CD4-positive, alpha-beta T cell treated with Interleukin-2 at 100 ng/mL for 4 hours (primary cell): ENCODE measurements at regions not wholly inside any gene's neighbourhood (a gene's known extent, or its start where the extent isn't known, plus 50 kb on each side); places are given as distances from the start of the nearest gene placed in this dataset.
"Not testable (repeated sequence)": the region's sequence is repeated elsewhere in the genome, so short reads cannot be mapped to it uniquely, and the experiment has no call there.

Source experiments
- DNase-seq: peaks from one replicate; pipeline ENCODE4 v3.0.0-alpha.2; 2020; ENCODE audit warnings: low spot score

DNA sequence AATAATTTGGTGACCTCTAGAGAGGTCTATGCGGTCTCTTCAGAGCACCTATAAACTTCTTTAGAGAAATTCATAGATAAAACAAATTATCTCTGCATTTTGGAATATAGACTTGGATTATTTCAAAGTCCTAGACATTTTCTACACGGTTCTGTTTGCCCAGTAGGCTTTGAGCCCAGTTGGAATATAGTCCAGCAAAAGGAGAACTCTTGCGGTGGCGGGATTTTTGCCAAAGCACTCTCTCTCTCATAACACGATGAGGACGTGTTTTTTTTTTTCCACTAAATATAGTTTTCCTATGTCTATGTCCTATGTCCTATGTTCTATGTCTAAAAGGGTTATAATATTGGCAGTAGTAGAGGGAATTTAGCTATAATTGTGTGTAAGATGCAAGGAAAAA, 164.9 kb upstream of the AGR3 start:
- no peak for DNase-seq

DNA sequence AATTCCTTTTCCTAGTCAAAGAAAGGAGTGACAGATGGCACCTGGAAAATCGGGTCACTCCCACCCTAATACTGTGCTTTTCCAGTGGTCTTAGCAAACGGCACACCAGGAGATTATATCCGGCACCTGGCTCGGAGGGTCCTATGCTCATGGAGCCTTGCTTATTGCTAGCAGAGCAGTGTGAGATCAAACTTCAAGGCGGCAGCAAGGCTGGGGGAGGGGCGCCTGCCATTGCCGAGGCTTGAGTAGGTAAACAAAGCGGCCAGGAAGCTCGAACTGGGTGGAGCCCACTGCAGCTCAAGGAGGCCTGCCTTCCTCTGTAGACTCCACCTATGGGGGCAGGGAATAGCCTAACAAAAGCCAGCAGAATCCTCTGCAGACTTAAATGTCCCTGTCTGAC, 171.4 kb upstream of the AGR3 start:
- DNase-seq = not testable (repeated sequence)

DNA sequence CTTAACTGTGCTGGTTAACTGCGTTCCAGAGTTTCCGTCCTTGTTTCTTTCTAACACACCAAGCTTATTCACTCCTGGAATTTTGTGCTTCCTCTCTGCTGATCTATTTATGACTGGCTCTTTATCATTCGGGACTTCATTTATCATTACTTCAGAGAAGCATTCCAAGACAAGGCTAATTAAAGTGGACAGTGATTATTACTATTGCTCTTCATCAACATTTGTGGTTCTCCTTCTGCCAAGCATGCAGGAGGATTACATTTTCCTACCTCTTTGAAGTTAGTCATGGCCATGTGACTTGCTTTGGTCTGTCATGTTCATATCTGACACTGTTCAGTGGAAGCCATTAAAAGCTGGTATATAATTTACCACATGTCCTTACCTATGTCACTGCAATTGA, 172.4 kb upstream of the AGR3 start:
- no peak for DNase-seq

DNA sequence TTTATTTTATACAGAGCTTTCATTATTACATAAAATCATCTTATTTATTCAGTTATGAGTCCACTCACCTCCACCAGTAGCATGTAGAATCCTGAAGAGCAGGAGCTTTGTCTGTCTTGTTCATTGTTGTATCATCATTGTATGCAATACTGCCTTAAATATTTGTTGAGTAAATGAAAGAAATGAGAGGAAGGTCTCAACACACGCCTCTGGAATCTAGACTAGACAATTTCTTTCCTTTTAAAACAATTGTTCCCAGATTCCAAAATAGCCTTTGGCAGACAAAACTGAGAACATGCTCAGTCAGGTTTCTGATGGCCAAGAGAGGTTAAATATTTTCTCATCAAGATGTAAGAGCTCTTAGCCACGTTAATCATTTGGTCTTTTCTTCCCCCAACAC, 173.1 kb upstream of the AGR3 start:
- no peak for DNase-seq

DNA sequence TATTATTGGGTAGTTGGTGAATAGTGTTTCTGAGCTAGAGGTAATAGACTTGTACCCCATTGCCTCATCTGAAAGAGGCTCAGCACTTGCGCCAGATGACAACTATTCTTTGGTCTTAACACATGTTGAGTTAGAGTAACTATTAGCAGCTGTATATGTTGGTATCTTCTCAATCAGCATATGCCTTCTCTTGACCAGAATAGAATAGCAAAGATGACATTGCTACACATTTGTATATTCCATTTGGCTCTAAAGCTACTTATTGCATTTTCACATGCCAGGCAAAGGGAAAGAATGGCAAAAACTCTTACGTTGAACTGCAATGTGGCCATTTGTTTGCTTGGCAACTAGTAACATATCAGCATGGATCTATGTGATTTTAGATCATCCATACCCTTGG, 173.8 kb upstream of the AGR3 start:
- no peak for DNase-seq

DNA sequence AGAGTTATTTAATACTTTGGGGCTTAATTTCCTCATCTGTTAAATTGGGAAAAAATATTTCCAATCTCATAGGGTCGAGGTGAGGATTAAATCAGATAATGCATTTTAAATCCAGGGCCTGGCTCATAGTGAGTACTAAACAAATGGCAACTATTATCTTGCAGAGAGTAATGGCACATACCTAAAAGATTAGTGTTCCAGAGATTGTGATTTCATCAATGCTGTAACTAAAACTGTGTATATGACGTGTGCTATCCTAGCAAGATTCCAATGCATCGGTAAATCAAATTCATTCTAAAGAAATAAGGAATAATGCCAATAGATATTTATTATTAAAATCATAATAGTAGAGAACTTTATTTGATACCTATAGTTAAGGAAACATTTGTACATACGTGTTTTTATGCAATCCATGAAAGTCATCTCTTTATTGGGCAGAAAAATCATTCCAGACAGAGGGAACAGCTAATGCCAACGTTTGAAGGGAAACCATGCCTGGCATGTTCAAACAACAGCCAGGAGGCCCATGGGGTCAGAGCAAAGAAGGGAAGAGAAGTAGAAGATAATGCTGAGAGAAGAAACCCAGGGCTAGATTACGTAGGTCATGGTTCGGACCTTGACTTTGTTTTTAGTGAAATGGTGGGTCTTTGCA, 174.8 kb upstream of the AGR3 start:
- no peak for DNase-seq

DNA sequence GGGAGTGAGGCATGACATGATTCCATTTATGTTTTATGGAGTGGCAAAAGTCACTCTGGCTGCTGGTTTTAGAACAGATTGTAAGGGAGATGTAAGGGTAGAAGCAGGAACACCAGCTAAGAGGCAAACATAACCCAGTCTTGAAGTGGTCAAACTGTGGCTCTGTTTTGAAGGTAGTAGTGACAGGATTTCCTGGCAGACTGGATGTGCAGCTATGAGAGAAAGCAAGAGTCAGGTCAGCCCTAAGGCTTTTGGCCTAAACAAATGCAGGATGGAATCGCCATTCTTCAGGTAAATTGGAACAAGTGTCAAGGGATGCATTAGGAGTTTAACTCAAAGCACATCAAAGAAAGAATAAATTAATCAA, 175.3 kb upstream of the AGR3 start:
- DNase-seq = no peak

DNA sequence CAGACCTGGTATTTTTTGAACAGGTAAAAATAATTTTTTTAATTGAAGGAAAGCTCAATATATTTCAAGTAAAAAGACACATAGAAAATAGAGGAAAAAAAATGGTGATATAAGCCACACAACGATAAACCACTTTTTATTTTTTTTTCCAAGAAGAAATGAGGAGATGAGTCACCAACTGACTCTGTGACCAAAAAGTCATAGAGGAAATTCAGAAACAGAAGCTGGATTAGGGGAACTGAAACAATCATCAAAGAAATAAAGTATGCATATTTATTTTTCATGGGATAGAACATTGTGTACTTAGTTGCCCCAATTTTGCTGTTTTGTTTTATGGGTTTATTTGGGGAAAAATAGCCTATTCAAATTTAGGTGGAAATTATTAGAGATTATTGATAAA, 176.8 kb upstream of the AGR3 start:
- DNase-seq = peak; percentile 32

DNA sequence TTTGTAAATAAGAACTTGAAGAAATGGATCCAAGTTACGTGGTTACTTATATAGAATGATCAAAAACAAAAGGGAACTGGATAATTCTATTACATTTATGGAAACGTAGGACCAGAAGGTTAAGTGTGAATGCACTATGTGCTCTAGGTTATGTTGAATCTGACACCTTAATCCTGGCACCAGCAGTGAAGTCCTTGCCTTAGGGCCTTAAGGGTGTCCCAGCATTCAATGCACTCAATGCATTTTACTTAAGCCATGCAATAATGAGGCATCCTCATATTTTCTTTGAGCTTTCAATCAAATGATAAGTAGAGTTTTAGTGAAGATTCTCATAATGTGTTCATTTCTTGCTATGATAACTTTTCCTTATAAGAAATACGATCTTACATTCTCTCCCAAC, 178.3 kb upstream of the AGR3 start:
- no peak for DNase-seq

DNA sequence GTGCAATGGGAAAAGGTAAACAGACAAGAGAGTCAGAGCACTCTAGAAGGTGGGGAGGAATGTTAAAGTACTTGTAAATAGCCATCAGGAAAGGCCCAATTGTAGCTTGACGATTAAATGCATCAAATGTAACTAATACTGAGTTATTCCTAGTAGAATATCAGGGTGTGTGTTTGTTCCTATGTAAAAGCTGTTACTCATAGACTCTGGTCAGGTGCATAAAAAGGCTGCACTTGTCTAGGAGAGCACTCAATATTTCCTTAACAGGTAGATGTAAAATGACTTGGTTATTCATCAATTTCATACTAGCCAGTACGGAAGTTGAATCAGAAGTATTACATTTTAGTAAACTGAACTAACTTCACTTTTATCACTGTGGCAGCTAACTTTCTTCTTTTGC, 179.7 kb upstream of the AGR3 start:
- DNase-seq = no peak

DNA sequence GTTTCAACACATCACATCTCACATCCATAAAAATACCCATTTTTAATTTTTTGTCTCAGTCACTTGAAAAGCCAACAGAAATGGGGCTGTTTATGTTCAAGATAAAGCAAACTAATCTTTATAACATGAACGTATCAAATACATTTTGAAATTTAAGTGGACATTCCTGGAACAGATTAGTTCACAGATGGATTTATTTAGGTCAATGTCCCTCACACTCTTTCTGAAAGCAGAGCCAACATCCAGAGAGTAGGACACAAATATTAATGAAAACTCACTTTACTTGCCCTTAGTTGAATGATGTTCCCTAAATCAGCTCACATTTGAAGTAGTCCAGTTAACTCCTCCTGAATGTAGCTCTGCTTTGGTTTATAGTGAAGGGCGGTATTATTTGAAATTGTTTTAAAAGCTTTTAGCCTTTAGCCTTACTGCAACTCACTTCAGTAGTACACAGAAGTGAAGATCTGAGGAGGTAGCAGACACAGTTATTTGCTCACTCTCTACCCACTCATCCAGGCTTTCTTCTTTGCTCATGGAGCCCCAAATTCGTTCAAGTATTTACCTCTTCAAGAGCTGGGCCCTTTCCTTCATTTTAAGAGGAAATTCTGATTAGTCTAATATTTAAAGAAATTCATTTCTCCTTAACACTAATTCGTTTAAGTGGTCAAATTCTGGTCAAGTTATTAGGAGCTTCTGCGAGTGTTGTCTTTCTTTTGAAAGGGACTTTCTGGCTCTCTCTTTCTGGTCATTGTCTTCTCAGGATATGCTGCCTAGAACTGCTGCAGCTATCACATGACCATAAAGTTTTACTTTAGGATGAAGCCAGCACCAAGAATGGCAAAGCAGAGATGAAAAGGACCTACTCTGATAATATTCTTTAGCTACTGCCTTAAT, 180.6 kb upstream of the AGR3 start:
- DNase-seq = no peak

DNA sequence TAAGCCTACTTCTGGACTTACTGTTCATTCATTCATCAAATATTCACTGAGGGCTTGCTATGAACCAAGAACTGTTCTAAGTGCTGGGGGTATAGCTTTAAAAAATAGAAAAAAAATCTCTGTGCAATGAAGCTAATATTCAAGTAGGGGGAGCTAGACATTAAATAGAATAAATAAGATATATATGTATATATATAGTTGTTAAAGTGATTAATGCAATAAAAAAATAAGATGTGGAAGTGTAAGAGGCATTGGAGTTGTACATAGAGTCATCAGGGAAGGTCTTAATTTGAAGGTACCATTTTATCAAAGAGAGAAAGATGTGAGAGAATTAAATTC, 181.2 kb upstream of the AGR3 start:
- DNase-seq = peak; percentile 29

DNA sequence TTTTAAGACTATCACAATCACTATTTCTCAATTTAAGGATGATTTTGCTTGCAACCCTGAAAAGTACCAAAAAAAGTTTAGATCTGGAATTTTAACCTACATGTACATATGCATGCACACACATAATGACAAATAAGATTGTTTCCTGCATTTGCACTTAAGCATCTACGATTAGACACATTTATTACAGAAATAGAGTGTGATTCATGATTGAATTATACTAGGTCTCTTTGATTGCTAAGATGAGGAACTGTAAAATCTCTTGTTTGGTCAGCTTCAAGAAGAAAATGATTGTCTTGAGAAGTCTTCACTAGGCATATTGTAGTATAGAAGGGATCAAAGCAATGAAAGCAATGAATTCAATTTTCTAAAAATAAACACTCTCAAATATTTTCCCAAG, 185.9 kb upstream of the AGR3 start:
- DNase-seq = no peak

DNA sequence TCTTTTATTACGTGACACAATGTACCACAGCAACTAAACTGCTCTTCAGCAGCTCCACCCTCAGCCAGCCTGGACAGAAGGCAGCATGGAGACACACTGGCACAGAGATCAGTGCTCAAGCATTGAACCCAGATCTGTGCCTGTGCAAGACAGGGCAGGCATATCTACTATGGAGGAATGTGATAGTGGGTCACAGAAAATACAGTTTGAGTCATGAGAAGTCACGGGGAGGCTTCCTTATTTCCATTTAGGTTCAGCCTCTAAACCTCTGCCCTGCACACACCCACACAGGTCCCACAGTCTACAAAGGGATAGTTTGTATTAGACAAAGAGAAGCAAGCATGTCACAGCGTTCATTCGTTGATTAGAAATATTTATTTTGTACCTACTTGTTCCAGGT, 187.4 kb upstream of the AGR3 start:
- DNase-seq = peak; percentile 5

DNA sequence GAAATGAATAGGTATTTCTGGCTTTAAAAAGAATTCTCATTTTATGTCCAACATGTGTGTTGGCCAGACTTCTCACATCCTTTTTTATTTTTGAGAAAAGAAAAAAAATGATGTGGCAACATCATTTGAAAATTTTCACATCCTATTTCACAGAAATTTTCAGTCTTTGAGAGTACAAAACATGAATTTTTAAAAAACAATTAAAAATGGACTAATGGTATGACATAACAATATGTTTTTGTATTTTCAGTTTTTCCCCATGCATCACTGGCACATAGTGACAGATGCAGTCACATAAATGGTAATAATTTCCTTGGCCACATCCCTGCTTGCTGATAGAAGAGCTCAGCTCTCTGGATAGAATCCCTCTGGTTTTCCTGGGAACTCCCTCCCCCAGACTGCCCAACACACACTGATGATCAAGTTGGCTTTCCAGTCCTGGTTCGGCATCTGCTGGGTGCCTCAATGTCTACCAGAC, 188.5 kb upstream of the AGR3 start:
- DNase-seq = no peak

DNA sequence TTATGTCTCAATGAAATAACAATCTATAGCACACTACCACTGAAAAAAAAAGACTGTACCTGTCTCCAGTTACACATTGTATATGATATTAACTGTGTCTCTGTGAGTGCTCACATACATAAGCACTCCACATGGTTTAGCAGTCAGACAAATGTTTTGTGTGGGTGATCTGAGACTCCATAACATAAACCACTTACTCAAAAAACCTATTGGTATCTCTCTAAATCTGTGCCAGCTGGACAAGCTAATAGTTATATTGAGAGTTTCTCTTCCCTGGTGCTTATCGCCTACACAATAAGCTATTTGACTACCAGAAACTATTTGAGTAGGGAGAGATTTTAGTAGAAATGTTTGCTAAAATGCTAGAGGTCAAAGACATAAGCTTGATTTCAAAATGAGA, 190.1 kb upstream of the AGR3 start:
- DNase-seq = no peak

DNA sequence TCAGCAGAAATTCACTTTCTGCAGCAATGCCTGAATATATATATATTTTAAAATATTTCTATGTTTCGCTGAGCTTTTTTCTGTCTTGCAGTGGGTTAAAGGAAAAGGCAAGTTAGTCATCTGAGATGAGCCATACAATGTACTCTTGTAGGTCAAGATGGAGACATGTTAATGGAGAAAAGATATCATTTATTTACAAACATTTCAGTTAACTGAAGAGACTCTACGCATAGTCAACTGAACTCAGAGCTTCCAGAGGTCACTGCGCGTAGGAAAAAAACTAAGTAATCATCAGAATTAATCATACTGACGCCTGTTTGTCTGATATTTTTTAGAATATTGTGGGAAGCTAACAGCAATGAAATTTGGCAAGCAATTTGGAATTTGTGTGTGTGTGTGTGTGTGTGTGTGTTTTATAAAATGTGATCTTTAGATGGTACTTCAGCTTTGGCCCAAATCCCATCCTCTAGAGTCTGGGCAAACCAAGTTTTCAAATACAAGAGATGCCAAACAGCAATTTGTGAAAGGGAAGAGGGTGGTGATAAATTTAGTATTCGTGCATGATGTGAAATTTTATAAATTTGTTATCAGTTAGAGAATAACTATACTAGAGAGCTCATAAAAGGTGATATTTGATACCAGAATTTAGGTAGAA, 193.9 kb upstream of the AGR3 start:
- DNase-seq = no peak

DNA sequence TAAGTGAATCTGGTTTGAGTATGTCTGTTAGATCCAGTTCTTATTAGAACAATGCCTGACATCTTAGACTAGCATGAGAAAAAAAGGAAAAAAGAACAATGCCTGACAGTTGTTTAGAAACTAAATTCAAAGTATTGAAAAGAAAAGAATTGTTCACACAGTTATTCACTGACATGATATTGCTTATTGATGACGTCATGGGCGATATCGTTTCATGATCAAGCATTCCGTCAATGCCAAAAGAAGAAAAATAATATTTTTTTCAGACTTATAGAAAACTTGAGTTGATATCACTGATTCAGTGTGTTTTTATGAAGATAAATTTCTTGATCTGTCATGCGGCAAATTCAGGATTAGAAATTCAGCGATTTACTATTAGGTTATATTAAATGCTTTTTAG, 196.5 kb upstream of the AGR3 start:
- DNase-seq = no peak

DNA sequence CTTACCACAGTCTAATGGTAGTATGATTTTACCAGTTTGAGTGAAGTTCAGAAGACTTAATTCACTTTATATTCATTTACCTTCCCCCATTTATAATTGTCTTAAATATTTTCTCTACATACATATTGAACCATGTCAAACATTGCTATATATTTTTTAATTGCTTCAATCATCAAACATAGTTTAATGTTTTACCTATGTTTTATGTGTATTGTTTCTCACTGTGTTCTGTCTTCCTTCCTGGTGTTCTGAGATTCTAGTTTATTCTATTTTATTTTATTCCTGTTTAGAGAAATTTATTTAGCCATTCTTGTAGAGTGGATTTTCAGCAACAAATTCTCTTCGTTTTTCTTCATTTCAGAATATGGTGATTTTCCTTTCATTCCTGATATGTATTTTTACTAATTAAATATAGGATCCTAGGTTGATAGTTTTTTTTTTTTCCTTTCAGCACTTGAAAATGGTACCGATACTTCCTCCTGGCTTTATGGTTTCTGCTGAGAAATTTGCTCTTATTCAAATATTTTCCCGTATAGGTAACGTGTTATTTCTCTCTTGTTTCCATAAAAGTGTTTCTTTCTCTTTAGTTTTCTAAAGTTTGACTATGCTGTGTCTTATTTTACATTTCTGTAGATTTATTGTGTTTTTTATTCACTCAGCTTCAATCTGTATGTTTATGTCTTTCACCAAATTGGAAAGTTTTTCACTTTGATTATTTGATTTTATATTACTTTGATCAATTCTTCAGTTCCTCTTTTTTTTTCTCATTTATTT, 201.8 kb upstream of the AGR3 start:
- no peak for DNase-seq

DNA sequence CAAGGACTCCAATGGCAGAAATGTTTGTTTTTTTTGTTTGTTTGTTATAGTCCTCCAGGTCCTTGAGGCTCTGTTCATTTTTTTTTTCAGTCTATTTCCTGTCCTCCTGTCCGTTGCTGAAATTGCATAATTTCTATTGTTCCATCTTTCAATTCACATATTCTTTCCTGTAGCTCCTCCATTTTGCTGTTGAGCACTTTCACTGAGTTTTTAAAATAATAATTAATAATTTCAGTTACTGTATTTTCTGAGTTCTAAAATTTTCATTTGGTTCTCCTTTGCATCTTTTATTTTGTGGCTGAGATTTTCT, 202.3 kb upstream of the AGR3 start:
- DNase-seq = no peak

DNA sequence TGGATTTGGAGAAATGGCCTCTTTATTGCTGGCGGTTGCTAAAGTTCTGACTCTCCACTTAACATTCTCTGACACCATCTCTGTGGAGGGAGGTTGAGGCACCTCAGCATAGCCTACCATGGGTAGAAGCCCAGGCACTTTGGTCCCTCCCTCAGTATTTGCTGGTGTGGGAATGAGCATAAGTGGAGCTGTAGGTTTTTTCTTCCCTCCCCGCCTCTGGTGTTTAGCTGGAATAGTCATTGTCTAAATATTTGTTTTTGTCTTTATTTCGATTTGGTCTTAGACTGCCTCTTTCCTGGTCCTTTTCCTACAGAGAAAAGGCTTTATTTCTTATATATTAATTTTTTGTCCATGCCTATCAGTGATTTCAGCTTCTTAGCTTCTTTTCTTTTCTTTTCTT, 203.4 kb upstream of the AGR3 start:
- DNase-seq = no peak

DNA sequence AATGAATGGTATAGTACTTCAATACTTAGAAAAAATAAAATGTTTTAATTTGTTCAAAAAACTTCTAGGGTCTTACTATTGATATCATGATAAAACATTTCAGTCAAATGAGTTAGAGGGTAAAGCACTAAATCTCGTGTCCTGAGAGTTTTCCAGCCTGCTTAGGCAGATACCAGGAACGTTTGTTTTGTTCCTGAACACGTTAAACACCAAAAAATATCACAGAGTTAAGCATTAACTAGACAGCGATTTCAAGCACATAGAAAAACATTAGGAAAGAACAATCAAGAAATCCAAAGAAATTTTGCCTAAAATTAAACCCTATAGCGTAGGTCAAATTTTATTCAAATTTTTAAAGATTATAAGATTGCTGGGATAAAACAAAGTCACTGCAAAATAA, 204.6 kb upstream of the AGR3 start:
- no peak for DNase-seq

DNA sequence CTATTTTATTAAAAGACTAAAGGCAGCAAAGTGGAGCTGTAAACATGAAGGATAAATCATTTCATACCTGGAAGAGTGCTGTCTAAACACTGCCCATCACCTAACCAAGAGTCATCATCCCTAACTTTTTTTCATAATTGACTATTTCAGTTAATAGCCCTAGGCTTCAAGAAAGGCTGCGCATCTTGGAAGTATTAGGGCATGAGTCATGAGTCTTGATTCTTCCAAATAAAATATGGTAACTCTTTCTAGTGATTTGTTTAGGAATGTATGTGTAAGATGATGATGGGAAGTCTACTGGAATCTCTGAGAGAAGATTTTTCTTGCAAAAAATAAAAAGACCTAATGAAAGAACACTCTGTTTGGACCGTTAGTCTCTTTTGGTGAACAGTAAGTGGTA, 207.7 kb upstream of the AHR start:
- DNase-seq = no peak
